CD4-positive, CD25-positive, alpha-beta regulatory T cell (primary cell): ENCODE measurements at regions not wholly inside any gene's neighbourhood (a gene's known extent, or its start where the extent isn't known, plus 50 kb on each side); places are given as distances from the start of the nearest gene placed in this dataset.
A peak's percentile ranks its signal among the peaks of the same experiment; 100 is the strongest.

Experiments
- ATAC-seq, 2 donors: fragments of 150-1000 bp; cut with Tn5 transposase; one replicate each; pipeline ENCODE4 v1.10.0; 2021; ENCODE audit warnings: low read depth in 2 of 2, moderate number of reproducible peaks in 2 of 2, moderate library complexity in 1 of 2
- DNase-seq, 3 donors: peaks; one replicate each; pipeline versions ENCODE4 v3.0.0 to v3.0.0-alpha.2; 2012 to 2022; ENCODE audit warnings: mixed read lengths in 1 of 3
- H3K27ac ChIP-seq: one replicate; pipeline ENCODE4 v1.7.0; 2013; ENCODE audit warnings: mild to moderate bottlenecking, low read length; ENCODE audit not compliant: insufficient read depth, poor library complexity, severe bottlenecking
- H3K27me3 ChIP-seq: one replicate; pipeline ENCODE4 v1.7.0; 2013; ENCODE audit warnings: low read length; ENCODE audit not compliant: control insufficient read depth, insufficient read depth
- H3K36me3 ChIP-seq: one replicate; pipeline ENCODE4 v1.7.0; 2013; ENCODE audit warnings: mild to moderate bottlenecking, low read length, moderate library complexity; ENCODE audit not compliant: control insufficient read depth, insufficient read depth
- H3K4me1 ChIP-seq: 2 replicates; pipeline ENCODE4 v1.7.0; 2013; ENCODE audit warnings: mild to moderate bottlenecking, low read length; ENCODE audit not compliant: insufficient read depth, control insufficient read depth, poor library complexity, severe bottlenecking
- H3K4me3 ChIP-seq: one replicate; pipeline ENCODE4 v1.7.0; 2013; ENCODE audit warnings: low read depth, mild to moderate bottlenecking, low read length, moderate library complexity
- H3K9me3 ChIP-seq, 2 experiments: 1 replicate in 1 of 2; 2 replicates in 1 of 2; pipeline ENCODE4 v1.7.0; 2013; ENCODE audit warnings: low read length in 2 of 2, mild to moderate bottlenecking in 1 of 2, moderate library complexity in 1 of 2; ENCODE audit not compliant: control insufficient read depth in 2 of 2
- H3K27ac Mint-ChIP-seq, 3 donors: one replicate each; pipeline ENCODE4 v1.8.0; 2020 to 2022; ENCODE audit warnings: mild to moderate bottlenecking in 3 of 3, mixed read lengths in 3 of 3, moderate library complexity in 2 of 3
- H3K27me3 Mint-ChIP-seq: one replicate; pipeline ENCODE4 v1.8.0; 2022; ENCODE audit warnings: mild to moderate bottlenecking, mixed read lengths
- H3K36me3 Mint-ChIP-seq: one replicate; pipeline ENCODE4 v1.8.0; 2020; ENCODE audit warnings: mixed read lengths
- H3K4me1 Mint-ChIP-seq, 4 donors: one replicate each; pipeline ENCODE4 v1.8.0; 2020 to 2022; ENCODE audit warnings: mixed read lengths in 4 of 4, mild to moderate bottlenecking in 1 of 4
- H3K4me3 Mint-ChIP-seq, 4 donors: one replicate each; pipeline ENCODE4 v1.8.0; 2020 to 2022; ENCODE audit warnings: mild to moderate bottlenecking in 4 of 4, mixed read lengths in 4 of 4, moderate library complexity in 3 of 4
- H3K9me3 Mint-ChIP-seq, 7 donors: one replicate each; pipeline ENCODE4 v1.8.0; 2020 to 2022; ENCODE audit warnings: mixed read lengths in 7 of 7, mild to moderate bottlenecking in 3 of 7, moderate library complexity in 2 of 7

DNA sequence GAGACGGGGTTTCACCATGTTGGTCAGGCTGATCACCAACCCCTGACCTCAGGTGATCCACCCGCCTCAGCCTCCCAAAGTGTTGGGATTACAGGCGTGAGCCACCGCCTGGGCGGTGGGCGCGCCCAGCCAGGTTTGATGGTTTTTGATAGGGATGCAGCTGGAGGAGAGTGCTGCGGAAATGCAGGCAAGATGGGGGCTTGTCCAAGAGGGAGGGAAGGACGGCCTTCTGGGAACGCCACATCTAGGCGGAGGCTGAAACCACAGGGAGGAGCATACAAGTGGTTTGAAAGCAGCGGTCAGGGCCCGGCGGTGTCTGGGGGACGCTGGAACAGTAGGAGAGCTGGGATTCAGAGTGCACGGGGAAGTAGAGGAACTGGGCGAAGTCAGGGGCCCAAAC lies 134.6 kb downstream of the VRK1 start:
- no peak overlapping the region for H3K27ac Mint-ChIP-seq
- ATAC-seq (no peak), DNase-seq (no peak)
- H3K27me3 ChIP-seq = no peaks in the 10 kb centered on the region
- H3K4me1 Mint-ChIP-seq = peaks cover 0 to 5% (median 2%) of the 10 kb centered on the region in 4 donors
- H3K36me3 Mint-ChIP-seq = peaks cover 10% of the 10 kb centered on the region
- H3K4me3 ChIP-seq = no peak overlapping the region
- H3K9me3 ChIP-seq = no peaks in the 10 kb centered on the region
- no peaks in the 10 kb centered on the region for H3K4me1 ChIP-seq
- H3K9me3 Mint-ChIP-seq = peaks cover 0 to 2% (median 0%) of the 10 kb centered on the region in 7 donors
- no peak overlapping the region for H3K4me3 Mint-ChIP-seq
- H3K36me3 ChIP-seq = no peaks in the 10 kb centered on the region
- no peaks in the 10 kb centered on the region for H3K27me3 Mint-ChIP-seq
- H3K27ac ChIP-seq = no peak overlapping the region

DNA sequence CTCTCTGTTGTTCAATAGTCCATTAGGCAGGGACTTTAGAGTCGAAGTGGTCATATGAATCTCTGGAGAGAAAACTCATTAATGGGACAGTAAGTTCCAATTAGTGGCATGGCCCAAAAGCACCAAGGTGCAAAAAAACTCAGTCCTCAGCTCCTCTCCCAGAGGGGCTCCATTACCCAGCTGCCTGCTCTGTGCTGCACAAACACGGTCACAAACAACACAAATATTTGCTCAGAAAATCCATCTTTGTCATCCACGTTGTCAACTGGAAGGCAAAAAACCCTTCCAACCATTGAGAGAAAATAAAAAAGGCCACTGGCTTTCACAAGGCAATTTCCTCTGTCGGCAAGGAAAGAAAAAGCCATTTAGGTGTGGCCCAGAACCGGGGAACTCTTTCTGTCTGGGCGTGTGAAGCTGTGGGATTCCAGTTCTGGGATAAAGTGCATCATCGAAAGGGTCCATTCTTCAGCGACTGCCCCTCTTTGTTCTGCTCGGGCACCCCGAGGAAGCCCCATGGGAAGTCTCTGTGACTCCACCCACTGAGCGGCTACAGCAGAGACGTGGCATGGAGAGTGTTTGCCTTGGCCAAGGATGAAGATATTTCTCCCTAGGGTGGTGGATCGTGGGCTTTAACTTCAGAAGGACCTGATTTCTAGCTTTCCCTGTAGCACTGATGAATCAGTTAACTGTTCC lies 137.6 kb downstream of the VRK1 start:
- peaks cover 0 to 7% (median 4%) of the 10 kb centered on the region in 4 donors for H3K4me1 Mint-ChIP-seq
- H3K27me3 Mint-ChIP-seq = no peaks in the 10 kb centered on the region
- peaks cover 0 to 2% (median 0%) of the 10 kb centered on the region in 7 donors for H3K9me3 Mint-ChIP-seq
- no peaks in the 10 kb centered on the region for H3K27me3 ChIP-seq
- no peak overlapping the region for H3K4me3 Mint-ChIP-seq
- no peak for ATAC-seq
- H3K36me3 ChIP-seq = no peaks in the 10 kb centered on the region
- H3K36me3 Mint-ChIP-seq = peaks cover 3% of the 10 kb centered on the region
- no peak overlapping the region for H3K27ac ChIP-seq
- DNase-seq = no peak
- H3K4me1 ChIP-seq = no peaks in the 10 kb centered on the region
- no peak overlapping the region for H3K27ac Mint-ChIP-seq
- no peak overlapping the region for H3K4me3 ChIP-seq
- no peaks in the 10 kb centered on the region for H3K9me3 ChIP-seq

GRCh38 chr14:96938946-96939345 lies 141.8 kb downstream of the VRK1 start:
- no peaks in the 10 kb centered on the region for H3K9me3 ChIP-seq
- no peaks in the 10 kb centered on the region for H3K27me3 Mint-ChIP-seq
- no peak for ATAC-seq

DNA sequence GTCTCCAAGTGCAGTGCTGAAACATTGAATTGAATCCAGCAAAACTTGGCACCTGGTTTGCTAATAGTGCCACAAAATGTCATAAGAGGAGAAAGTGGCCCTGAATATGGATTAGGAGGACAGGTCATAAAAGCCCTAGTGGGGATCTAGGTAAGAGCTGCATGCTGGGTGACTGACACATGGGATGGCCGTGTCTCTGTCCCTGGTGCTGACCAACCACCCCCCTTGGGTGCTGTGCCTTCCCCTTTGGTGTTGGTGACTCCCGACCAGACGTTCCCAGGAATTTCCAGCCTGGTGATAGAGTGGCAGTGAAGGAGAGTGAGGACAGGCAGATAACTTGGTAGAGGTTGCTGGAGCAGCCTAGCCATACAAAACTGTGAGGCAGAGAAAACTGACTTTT lies 142.8 kb downstream of the VRK1 start:
- H3K9me3 ChIP-seq = no peaks in the 10 kb centered on the region
- H3K27me3 ChIP-seq = no peaks in the 10 kb centered on the region
- no peak for ATAC-seq
- H3K36me3 ChIP-seq = no peaks in the 10 kb centered on the region
- Mint-ChIP-seq H3K9me3 (peaks cover 0 to 2% (median 0%) of the 10 kb centered on the region in 7 donors), H3K4me3 (no peak overlapping the region), H3K36me3 (no peaks in the 10 kb centered on the region), H3K27ac (no peak overlapping the region), H3K4me1 (peaks cover 0 to 16% (median 6%) of the 10 kb centered on the region in 4 donors), H3K27me3 (no peaks in the 10 kb centered on the region)
- no peak for DNase-seq
- H3K4me1 ChIP-seq = no peaks in the 10 kb centered on the region
- H3K27ac ChIP-seq = no peak overlapping the region
- no peak overlapping the region for H3K4me3 ChIP-seq

More at GRCh38 chr14:96938946-96939345, 141.8 kb downstream of the VRK1 start:
- no peak overlapping the region for H3K4me3 Mint-ChIP-seq
- peaks cover 0 to 9% (median 6%) of the 10 kb centered on the region in 4 donors for H3K4me1 Mint-ChIP-seq
- no peak for DNase-seq
- Histone ChIP-seq H3K4me3 (no peak overlapping the region), H3K4me1 (no peaks in the 10 kb centered on the region), H3K36me3 (no peaks in the 10 kb centered on the region), H3K27me3 (no peaks in the 10 kb centered on the region), H3K27ac (no peak overlapping the region)
- peak overlapping the region in 1 of 3 donors; percentile 49 for H3K27ac Mint-ChIP-seq
- H3K36me3 Mint-ChIP-seq = no peaks in the 10 kb centered on the region
- H3K9me3 Mint-ChIP-seq = peaks cover 0 to 2% (median 0%) of the 10 kb centered on the region in 7 donors

- H3K9me3 ChIP-seq = no peaks in the 10 kb centered on the region
- H3K27ac ChIP-seq = no peak overlapping the region
- Mint-ChIP-seq H3K36me3 (peaks cover 4% of the 10 kb centered on the region), H3K4me1 (peaks cover 4 to 23% (median 11%) of the 10 kb centered on the region in 4 donors), H3K27ac (peak overlapping the region in 1 of 3 donors; percentile 21), H3K27me3 (no peaks in the 10 kb centered on the region), H3K9me3 (peaks cover 0 to 3% (median 0%) of the 10 kb centered on the region in 7 donors), H3K4me3 (no peak overlapping the region)
- ATAC-seq = no peak
- H3K27me3 ChIP-seq = no peaks in the 10 kb centered on the region
- DNase-seq = no peak
- H3K4me1 ChIP-seq = peaks cover 9% of the 10 kb centered on the region
- H3K36me3 ChIP-seq = no peaks in the 10 kb centered on the region
- no peak overlapping the region for H3K4me3 ChIP-seq
Observed at GRCh38 chr14:96944297-96944696, 147.1 kb downstream of the VRK1 start.

GRCh38 chr14:96945721-96946120 lies 148.5 kb downstream of the VRK1 start:
- ATAC-seq = peak in 1 of 2 donors; percentile 40
- peak in 1 of 3 donors; percentile 40 for DNase-seq

GRCh38 chr14:96949594-96949993 lies 152.4 kb downstream of the VRK1 start:
- Histone ChIP-seq H3K4me1 (peaks cover 15% of the 10 kb centered on the region), H3K9me3 (no peaks in the 10 kb centered on the region), H3K36me3 (no peaks in the 10 kb centered on the region), H3K27ac (no peak overlapping the region), H3K27me3 (no peaks in the 10 kb centered on the region), H3K4me3 (no peak overlapping the region)
- H3K27me3 Mint-ChIP-seq = no peaks in the 10 kb centered on the region
- ATAC-seq (no peak), DNase-seq (no peak)
- peaks cover 4% of the 10 kb centered on the region for H3K36me3 Mint-ChIP-seq
- peaks cover 0 to 3% (median 0%) of the 10 kb centered on the region in 7 donors for H3K9me3 Mint-ChIP-seq
- peak overlapping the region; percentile 14 to 74 (median 73) for H3K27ac Mint-ChIP-seq
- H3K4me1 Mint-ChIP-seq = peaks cover 4 to 31% (median 13%) of the 10 kb centered on the region in 4 donors
- peak overlapping the region in 1 of 4 donors; percentile 7 for H3K4me3 Mint-ChIP-seq

More at GRCh38 chr14:96945721-96946120, 148.5 kb downstream of the VRK1 start:
- Histone ChIP-seq H3K4me3 (no peak overlapping the region), H3K27me3 (no peaks in the 10 kb centered on the region), H3K4me1 (peaks cover 15% of the 10 kb centered on the region), H3K9me3 (no peaks in the 10 kb centered on the region), H3K27ac (no peak overlapping the region), H3K36me3 (no peaks in the 10 kb centered on the region)
- H3K4me3 Mint-ChIP-seq = no peak overlapping the region
- H3K9me3 Mint-ChIP-seq = peaks cover 0 to 3% (median 0%) of the 10 kb centered on the region in 7 donors
- H3K36me3 Mint-ChIP-seq = peaks cover 4% of the 10 kb centered on the region
- peaks cover 4 to 32% (median 15%) of the 10 kb centered on the region in 4 donors for H3K4me1 Mint-ChIP-seq
- no peaks in the 10 kb centered on the region for H3K27me3 Mint-ChIP-seq
- peak overlapping the region in 2 of 3 donors; percentile 49 to 66 for H3K27ac Mint-ChIP-seq

DNA sequence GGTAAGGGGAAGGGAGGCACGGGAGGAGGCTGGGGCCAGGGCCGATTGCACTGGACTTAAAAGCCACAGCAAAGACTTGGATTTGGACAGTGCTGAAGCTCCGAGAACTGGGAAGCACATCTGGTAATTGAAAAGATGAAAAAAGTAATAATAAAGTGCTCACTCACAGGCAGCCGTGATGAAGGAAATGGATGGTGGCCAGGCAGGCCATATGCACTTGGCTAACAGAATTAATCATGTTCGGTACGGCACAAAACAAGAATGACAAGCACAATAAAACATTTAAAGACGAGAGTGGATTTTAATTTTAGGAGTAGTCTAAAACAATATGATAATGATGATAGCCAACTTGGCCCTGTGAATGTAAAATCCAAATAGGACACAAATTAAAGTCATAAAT lies 154.3 kb downstream of the VRK1 start:
- Histone ChIP-seq H3K27ac (no peak overlapping the region), H3K27me3 (no peaks in the 10 kb centered on the region), H3K36me3 (no peaks in the 10 kb centered on the region), H3K4me3 (no peak overlapping the region), H3K9me3 (no peaks in the 10 kb centered on the region), H3K4me1 (peaks cover 7% of the 10 kb centered on the region)
- H3K4me1 Mint-ChIP-seq = peaks cover 4 to 19% (median 9%) of the 10 kb centered on the region in 4 donors
- H3K36me3 Mint-ChIP-seq = peaks cover 4% of the 10 kb centered on the region
- H3K4me3 Mint-ChIP-seq = no peak overlapping the region
- DNase-seq (no peak), ATAC-seq (no peak)
- H3K27me3 Mint-ChIP-seq = no peaks in the 10 kb centered on the region
- peak overlapping the region in 1 of 3 donors; percentile 64 for H3K27ac Mint-ChIP-seq
- H3K9me3 Mint-ChIP-seq = peaks cover 0 to 3% (median 0%) of the 10 kb centered on the region in 7 donors
